Activated CD4-positive, alpha-beta T cell treated with anti-CD3 and anti-CD28 coated beads, Interleukin-10, Interleukin-2, amounts not matched to agents 100 ng/mL and 50 ng/mL, durations not matched to agents 16 hours and 8 hours (primary cell): ENCODE measurements at regions not wholly inside any gene's neighbourhood (a gene's known extent, or its start where the extent isn't known, plus 50 kb on each side); places are given as distances from the start of the nearest gene placed in this dataset.

ENCODE experiments used
- DNase-seq: peaks from one replicate; pipeline ENCODE4 v3.0.0-alpha.2; 2020

DNA sequence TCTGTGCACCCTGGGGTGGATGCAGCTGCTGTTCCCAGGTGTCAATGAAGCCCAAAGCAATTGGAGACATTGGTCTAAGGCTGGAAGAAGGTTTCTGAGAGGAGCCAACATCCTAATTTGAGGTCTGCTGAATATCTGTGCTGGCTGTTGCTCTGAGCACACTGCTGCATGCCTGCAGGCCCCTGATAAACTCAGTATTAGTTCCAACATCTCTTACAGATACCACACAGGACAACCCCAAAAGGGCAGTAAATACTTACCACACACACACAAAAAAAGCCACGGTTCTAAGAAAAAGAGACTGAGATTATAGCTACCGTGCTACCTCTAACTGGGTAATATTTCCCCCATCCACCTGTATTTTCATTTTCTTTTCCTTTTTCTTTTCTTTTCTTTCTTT lies 164.3 kb upstream of the SOX4 start:
- no peak for DNase-seq

DNA sequence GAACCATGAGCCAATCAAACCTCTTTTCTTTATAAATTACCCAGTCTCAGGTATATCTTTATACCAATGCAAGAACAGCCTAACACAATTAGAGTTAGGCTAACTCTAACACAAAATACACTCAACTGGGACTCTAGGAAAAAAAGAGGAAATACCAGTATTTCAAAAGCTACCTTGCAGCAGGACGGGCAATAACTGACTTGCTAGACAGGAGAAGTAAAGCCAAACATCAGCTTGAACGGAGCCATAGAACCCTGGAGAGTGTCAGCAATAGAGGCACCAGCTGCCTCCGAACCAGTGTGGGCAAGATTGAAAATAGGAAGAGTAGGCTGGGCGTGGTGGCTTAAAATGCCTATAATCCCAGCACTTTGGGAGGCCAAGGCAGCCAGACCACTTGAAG lies 162.0 kb upstream of the SOX4 start:
- no peak for DNase-seq

DNA sequence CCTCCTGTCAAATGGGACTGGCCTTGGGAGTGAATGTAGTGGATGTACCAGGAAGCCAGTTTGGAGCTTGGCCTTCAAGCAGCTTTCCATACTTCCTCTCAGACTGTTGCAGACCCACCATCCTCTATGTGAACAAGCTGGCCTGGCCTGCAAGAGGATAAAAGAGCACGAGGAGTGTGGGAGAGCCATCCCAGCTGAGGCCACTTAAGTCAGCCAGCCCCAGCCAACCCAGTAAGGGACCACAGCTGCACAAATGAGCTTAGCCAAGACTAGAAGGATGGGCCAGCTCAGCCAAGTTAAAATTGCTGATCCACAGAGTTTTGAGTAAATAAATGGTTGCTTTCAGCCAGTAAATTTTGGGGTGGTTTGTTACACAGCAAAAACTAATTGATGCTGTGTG lies 156.9 kb upstream of the SOX4 start:
- DNase-seq, result no peak

DNA sequence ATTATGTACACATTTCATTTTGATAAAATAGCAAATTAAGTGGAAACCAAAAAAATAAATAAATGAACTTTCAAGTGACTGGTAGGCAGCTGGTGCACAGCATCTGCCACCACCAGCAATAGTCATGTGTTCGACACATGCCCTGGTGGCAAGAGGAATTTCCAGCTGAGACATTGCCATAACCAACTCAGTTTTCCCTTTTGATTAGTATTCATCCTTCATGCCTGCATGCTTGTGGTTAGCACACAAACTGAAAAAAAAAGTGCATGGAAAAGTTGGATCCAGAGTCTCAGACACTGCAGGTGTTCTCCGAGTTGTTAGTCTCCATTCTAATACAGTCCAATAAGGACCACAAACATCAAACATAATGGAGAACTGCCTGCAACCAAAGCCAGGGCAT lies 156.0 kb upstream of the SOX4 start:
- no peak for DNase-seq

DNA sequence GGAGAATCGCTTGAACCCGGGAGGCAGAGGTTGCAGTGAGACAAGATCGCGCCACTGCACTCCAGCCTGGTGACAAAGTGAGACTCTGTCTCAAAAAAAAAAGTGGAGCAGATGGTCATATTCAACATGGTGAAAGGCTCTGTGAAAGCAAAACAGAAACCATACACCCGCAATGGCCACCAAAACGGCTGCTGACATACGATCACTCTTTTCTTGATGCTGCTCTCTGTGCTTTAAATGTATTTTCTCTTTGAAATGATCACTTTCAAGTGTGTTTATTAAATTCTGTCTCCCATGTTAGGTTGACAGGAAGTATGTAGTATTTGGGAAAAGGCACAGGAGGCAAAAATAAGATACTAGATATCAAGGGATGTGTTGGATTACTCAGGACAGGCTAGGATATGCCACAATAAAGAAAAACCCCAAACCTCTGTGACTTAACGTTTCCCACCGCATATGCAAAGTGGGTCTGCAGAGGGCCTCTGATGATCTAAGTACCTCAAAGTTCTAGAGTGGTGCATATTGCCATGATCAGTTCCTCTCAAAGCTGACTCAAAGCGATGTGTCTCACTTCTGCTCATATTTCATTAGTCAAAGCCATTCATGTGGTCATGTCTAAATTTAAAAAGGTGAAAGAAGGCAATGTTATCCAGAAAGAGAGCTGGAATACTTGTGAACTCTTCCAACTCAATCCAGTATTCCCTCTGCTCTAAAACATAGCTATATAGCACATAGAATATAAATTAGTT lies 155.1 kb upstream of the SOX4 start:
- peak; percentile 90 for DNase-seq

DNA sequence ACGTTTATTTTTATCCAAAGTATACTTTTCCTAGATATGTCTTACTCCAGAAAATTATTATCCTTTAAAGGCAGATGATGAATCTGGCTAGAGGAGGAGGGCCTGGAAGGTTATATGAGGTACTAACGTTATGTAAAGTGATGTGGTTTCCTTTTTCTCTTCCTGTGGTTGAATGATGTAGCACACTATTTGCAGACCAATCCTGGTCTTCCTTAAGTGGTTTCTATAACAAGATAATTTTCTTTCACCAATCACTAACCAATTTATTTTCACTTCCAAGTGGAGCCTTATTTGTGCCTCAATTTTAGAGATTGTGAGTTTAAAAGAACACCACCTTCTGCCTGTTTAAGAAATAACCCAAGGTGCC lies 154.6 kb upstream of the SOX4 start:
- DNase-seq, result peak; percentile 50

DNA sequence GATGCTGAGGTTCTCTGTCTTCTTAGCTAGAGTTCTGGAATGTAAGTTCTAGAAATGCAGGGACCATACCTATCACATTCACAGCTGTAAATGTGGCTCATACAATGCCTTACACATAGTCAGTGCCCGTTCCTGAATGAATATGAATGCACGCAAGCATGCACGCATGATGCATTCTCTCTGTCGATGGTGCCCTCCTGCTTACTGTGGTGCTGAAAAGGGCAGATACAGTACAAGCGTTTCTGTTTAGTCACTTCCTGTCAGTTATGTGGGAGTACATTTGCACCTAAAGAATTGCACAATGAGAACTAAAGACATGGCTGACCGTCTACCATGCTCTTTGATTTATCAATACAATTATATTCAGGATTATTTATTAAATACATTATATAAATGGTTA lies 152.2 kb upstream of the SOX4 start:
- peak; percentile 42 for DNase-seq

DNA sequence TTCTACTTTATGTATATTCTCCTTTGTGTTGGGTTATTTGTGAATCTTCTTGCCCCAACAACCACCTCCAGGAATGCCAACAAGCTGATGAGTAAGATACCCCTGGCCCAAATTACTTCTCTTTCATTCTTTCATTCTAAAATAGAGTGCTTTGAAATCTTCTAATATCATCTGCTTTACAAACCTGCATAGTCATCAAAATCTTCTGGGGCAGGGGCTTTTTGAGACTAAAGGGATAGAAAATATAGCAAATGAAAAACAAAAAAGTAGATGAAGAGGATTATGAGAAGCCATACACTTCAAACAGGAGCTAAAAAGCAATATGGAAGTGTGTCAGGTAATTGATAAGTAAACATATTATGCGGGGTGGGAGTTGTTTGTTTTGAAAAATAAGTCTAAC lies 150.7 kb upstream of the SOX4 start:
- DNase-seq, result no peak

DNA sequence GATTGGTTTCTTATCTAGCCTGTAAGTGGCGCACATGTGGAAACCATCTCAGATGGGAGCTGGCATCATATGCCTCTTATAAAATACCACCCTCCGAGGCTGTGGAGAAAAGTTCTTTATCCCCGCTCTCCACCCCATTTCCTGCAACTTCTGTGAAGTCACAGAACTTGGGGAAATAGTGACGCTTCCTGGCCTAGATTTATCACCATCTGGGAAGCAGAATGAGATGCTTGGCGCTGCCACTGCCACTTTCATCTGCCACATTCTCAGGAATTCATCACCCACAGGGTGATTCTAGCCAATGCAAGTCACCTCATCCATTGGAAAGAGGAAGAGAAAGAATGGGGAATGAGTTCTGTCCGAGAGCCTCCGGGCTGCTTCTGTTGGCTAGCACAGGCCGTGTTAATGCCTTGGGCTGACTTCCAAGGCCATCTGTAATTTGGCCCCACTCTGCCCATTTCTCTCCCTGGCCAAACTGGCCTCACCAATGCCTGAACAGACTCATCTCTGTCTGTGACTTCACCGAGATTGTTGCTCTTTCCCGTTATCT lies 148.8 kb upstream of the SOX4 start:
- DNase-seq, result no peak

DNA sequence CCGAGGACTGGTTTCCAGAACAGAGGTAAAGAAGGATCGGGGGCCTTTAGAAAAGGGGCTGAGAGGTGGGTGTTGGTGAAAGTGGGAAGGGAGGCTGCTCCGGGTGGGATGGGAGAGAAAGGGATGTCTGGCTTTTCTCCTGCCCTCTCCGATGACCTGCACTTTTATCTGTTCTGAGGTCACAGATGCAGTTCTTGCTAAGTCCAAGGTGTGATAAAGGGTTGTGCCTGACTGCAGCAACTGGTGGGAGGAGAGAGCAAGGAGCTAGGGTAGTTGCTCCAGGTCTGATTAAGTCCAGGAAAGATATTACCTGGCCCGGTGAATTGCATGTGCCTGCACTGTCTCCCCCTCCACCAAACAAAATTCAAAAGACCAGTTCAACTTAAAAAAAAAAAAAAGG lies 145.6 kb upstream of the SOX4 start:
- no peak for DNase-seq

DNA sequence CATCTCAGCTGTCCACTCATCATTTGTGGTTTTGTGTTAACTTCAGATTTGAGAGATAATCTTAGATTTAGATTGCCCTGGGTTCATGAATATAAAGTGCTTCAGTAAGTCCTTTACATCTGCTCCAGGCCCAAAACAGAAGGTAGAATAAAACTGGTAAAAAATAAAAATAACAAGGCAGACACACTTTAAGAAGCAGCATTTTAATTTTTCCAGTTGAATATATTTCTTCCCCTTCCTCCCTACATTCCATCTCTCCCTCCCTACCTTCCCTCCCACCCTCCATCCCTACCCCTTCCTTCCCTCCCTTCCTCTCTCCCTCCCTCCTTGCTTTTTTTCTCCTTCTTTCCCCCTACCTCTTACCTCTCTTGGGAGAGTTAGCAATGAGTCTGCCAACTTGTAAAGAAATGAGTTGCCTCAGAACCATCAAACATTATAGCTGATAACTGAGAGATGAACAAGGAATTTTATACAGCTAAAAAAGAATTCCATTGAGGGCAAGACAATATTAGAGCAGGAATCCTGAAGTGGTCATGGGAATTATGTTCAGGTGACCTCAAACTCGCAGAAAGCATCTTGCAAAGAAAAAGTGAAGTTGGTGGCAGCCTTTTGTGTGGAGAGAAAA lies 145.0 kb upstream of the SOX4 start:
- DNase-seq, result no peak

DNA sequence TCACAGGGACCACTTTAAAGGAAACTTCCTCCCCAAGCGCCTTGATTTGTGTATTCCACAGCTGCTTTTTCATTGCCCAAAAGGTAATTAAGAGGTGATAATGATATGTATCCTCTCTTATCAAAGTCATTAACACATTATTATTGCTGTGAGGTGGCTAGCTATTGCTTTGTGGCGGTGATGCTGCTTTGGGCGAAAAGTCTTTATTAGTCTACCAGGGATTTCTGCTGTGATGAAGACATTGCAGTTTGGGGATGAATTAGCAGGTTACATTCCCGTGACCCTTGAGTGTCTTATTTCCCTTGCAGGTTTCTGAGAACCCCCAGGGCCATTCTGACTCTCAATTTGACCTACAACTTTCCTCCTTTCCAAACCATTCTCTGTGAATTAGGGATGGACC lies 143.4 kb upstream of the SOX4 start:
- no peak for DNase-seq

DNA sequence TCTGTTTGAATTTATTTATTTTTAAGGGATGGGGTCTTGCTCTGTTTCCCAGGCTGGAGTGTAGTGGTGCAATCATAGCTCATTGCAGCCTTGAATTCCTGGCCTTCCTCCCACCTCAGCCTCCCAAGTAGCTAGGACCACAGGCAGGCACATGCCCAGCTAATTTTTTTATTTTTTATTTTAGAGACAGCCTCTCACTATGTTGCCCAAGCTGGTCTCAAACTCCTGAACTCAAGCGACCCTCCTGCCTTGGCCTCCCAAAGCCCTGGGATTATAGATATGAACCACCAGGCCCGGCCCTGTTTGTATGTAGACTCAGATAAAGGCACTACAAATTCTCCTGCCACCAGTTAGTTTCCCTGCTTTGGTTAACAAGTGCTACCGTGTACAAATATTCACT lies 142.9 kb upstream of the SOX4 start:
- DNase-seq, result no peak

DNA sequence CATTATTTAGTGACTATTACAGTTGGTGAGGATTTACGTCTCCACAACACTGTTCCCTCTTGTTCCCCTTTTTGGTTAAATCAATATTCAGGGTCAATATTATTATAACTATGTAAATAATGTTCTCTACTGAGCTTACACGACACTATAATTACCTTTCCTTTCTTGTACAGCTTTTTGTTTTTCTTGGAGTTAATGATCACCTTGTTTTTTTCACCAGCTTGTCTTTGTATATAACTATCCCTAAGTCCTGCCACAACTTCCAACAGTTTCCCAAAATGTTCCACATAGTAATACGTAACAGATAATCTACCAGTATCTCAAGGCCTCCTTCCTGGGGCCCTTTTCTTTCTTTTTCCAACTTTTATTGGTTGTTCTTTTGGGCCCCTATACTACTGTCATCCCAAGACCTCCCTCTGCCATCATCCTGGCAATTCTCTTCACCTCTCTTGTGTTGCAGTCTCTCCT lies 142.0 kb upstream of the SOX4 start:
- DNase-seq, result no peak

DNA sequence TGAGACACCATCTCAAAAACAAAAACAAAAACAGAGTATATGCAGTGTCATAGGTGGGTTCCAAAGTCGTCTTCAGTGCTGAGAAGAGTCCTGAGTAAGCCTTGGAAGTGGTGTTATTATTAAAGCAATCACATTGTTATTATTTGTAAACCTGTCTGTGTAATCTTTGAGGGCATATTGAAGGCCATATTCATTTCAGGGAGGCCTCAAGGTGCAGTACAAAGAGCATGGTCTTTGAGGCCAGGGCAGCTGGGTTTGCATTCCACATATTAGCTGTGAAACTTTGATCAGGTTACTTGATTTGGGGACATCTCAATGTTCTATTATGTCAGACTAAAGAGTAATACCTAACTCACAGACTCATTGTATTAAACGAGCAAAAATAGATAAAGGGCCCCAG lies 139.3 kb upstream of the SOX4 start:
- no peak for DNase-seq

DNA sequence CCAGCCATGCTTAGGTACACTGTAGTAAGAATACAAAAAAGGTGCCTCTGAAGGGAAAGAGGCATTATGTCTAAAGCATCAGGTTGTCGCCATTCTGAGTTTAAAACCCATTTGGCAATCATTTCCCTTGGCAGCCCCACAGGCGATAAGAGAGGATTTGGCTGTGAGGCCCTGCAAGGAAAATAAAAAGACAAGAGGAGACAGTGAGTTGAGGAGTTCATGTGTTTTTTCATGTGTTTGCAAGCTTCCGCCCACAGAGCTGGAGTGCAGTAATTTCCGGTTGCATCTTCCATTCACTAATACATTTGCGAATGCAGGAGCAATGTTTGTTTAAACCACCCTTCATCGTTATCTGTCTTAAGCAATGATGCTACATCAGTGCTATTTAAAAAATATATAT lies 138.5 kb upstream of the SOX4 start:
- no peak for DNase-seq

DNA sequence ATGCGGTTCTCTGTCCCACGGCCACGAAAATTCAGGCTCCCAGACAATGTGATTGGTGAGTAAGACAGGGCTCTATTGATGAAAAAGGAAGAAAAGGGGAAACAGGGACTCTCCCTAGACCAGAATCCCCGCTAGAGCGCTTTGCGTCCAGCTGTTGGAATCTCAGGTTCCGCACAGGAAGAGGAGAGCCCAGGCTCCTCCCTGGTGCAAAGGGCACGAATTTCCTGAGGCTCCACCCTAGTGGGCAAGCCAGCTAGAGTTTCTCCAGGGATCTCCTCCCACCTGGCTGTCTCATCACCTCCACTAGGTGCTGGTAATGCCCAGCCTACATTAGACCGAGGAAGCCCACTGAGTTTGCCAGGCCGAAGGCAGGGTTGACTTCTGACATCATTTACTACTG lies 135.9 kb upstream of the SOX4 start:
- DNase-seq, result no peak

DNA sequence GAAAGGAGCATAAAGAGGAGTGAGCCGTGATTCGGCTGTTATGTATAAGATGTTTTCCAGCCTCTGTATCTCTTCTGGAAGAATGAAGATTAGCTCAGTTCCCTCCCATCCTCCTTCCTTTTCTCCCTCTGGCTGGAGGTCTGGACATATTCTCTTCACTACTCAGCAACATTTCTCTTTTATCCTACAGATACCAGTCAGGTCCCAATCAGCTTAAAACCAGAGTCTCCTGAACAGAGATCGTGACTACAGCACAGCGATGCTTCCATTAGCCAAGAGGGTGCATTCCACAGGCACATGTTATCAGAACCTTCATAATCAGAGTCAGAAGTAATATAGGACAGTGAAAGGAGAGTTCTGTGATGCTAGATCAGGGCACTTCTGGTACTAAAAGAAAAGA lies 133.9 kb upstream of the SOX4 start:
- no peak for DNase-seq

DNA sequence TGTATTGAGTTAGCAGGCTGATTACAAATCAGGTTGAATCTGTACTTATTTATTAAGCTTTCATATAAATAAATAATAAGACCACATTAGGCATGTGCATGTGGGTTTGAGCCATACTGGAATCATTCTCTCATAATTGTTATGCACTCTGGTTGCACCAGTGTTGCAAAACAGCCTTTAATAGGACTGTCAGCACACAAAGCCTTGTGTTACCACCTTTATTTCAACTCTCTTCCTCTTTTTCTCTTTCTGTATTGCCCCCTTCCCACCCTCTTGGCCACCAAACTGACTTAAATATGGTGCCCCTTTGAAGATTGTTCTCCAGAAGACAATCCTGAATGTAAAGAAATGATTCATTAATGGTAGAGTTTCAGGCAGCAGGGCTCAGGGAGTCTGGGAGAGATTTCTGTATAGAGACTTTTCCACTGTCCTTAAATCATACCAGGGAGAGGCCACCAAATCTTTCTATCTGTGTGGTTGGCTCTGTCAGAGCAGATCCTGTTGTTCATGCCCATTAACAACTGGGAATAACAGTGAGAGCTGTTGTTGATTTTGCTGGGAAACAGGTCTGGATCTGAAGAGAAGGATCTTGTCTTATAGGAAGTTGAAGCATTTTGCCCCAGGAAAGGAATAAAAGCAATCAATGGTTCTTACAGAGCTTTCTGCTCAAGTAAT lies 131.6 kb upstream of the SOX4 start:
- DNase-seq, result no peak

DNA sequence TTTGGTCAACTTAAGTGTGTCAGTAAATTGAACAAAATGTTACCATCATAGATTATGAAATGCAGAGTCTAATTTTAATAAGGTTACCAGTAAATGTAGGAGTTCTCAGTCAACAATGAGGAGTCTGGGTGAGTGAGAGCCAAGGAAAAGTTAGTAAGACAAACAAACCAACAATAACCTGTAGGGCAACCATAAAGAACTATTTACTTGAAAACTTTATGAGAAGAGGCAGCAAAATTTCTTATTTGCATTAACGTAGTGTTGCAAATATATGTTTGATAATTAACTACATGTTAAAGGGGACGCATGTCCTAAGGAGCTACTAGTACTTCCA lies 131.1 kb upstream of the SOX4 start:
- no peak for DNase-seq

DNA sequence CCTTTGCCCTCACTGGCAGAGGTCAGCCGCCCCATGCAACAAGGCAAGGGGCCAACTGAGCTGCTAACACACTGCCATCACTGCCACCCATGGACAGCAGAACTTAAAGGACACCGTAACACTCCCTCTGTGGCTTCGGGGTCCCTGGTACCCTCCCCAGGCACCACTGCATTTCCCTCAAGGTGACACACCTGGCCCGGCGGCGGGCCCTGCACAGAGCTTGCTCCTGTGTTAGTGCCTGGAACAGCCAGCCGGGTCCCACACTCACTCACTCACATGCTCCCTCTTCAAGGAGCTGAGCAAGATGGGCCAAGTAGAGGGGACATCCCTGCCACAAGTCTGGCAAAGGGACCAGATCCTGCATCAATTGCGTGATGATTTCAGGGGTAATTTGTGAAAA lies 126.5 kb upstream of the SOX4 start:
- no peak for DNase-seq

DNA sequence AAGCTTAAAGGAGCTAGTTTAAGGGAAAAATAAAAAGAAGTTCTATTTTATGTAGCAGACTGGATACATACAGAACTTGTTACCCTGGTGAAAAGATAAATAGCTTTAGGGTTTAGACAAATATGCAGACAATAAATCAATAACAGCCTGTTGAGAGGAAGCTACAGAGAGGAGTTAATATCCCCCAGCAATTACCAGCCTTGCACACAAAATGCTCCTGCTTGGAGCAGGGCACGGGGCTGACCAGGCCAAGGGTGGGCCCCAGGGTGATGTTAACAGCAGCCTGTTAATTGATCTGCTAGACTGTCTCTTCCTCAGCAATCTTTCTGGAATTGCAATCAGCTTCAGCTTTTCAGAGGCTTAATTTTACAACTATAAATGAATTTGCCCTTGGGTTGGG lies 125.1 kb upstream of the SOX4 start:
- DNase-seq, result no peak

DNA sequence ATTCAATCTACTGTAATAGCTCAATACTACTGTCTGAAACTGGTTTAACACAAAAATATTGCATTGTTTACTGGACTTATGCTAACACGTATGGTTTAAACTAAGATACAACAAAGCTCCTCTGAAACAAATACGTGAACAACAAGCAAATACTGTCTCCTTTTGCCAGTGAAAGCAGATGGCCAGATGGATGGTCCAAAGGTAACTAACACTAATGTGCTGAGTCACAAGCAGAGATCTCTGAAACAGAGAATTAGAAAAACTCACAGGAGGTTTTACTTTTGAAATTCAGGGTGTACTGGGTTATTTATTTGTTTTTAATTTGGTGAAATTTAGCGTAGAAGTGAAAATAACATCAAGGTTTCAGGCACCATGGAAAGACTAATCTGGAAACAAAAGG lies 124.3 kb upstream of the SOX4 start:
- no peak for DNase-seq

DNA sequence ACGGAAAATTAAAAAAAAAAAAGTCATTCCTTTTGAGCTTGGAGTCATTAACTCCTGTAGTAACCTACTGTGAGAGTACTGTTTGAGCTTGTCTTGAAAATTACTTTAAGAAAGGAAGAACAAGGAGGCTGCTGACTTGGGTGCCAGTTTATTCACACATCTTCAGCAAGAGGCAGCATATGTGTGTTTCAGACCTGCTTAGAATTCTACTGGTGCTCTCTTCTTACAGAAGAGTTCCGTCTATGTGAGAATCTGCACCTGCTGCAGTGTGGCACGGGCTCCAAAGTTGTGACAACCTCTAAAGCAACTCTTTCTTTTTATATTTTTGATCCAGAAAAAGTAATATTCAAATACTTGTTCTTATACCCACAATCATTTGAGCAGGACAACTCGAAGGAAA lies 117.4 kb upstream of the SOX4 start:
- no peak for DNase-seq
